Kidney (tissue), 13 donors: ENCODE measurements at regions not wholly inside any gene's neighbourhood (a gene's known extent, or its start where the extent isn't known, plus 50 kb on each side); places are given as distances from the start of the nearest gene placed in this dataset.
A peak's percentile ranks its signal among the peaks of the same experiment; 100 is the strongest.

ENCODE experiments used
- DNase-seq, 5 donors: peaks; one replicate each; pipeline ENCODE4 v3.0.0-alpha.2; 2013 to 2020
- FAIRE-seq: peaks from 2 replicates; lab custom pipeline; 2012; peaks lifted over from hg19 to GRCh38; lab: Jason Lieb, UNC
- H3K27ac ChIP-seq, 2 donors: one replicate each; pipeline ENCODE4 v1.7.0; 2013; ENCODE audit warnings: low read depth in 2 of 2, low read length in 2 of 2, inconsistent platforms in 1 of 2
- H3K27me3 ChIP-seq: one replicate; pipeline ENCODE4 v1.7.1; 2013; ENCODE audit warnings: low read length, inconsistent platforms; ENCODE audit not compliant: control insufficient read depth, insufficient read depth
- H3K36me3 ChIP-seq, 3 donors: one replicate each; pipeline versions ENCODE4 v1.7.0 to v1.7.1; 2013; ENCODE audit warnings: low read length in 3 of 3, control low read depth in 1 of 3, inconsistent platforms in 1 of 3; ENCODE audit not compliant: insufficient read depth in 3 of 3, control insufficient read depth in 2 of 3
- H3K4me1 ChIP-seq, 3 donors: one replicate each; pipeline versions ENCODE4 v1.7.0 to v1.7.1; 2013; ENCODE audit warnings: low read length in 3 of 3, inconsistent platforms in 1 of 3, low read depth in 1 of 3; ENCODE audit not compliant: control insufficient read depth in 2 of 3, insufficient read depth in 2 of 3
- H3K4me3 ChIP-seq, 3 donors: one replicate each; pipeline versions ENCODE4 v1.7.0 to v1.8.1; 2013; ENCODE audit warnings: low read length in 3 of 3, control low read depth in 1 of 3, inconsistent platforms in 1 of 3
- H3K9ac ChIP-seq, 3 donors: one replicate each; pipeline versions ENCODE4 v1.7.0 to v1.7.1; 2013; ENCODE audit warnings: low read length in 3 of 3, control low read depth in 1 of 3, inconsistent platforms in 1 of 3
- H3K9me3 ChIP-seq, 3 donors: one replicate each; pipeline versions ENCODE4 v1.7.0 to v1.7.1; 2013; ENCODE audit warnings: low read length in 3 of 3, control low read depth in 1 of 3, inconsistent platforms in 1 of 3; ENCODE audit not compliant: control insufficient read depth in 2 of 3, insufficient read depth in 1 of 3
- intact Hi-C: fragments of 100-400 bp; cut with DNase I; formaldehyde crosslinking; loops from one replicate; pipeline ENCODE4 v1.11.1; 2022
- TF ChIP-seq, protein P1 (sequence below): IDR thresholded peaks from 3 replicates; pipeline ENCODE4 v1.5.1; 2012; ENCODE audit warnings: mild to moderate bottlenecking, moderate library complexity, borderline replicate concordance; ENCODE audit not compliant: insufficient read depth; ENCODE audit errors: extremely low read depth
- donor health status: control.
- donor health status: control.
- donor health status: control.
- donor health status: control.
- donor health status: control.
- donor health status: DM: yes; HTN: yes; CAD: no.
- donor health status: Normal renal cell carcinoma (clear cell type).

DNA sequence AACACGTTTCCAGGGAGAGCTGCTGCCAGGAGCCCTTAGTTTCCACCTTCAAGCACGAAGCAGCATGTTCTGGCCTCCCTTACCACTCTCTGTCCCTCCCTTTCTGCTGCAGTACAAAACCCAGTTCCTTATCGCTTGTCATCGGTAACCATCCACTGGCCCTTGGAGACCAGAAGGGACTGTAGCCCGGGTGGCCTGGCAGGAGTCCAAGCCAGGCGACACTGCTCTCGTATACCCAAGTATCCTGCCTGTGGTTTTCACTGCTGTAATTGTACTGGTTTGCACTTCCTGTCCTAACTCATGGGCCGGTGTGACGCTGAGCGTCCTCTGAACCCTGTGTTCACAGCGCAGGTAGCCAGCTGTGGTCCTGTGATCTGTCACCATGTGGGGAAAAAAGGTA is 81.1 kb downstream of the MAF start:
- no peaks in the 10 kb centered on the region for H3K9me3 ChIP-seq
- no peaks in the 10 kb centered on the region for H3K4me1 ChIP-seq
- no peaks in the 10 kb centered on the region for H3K36me3 ChIP-seq
- TF ChIP-seq, protein P1, sequence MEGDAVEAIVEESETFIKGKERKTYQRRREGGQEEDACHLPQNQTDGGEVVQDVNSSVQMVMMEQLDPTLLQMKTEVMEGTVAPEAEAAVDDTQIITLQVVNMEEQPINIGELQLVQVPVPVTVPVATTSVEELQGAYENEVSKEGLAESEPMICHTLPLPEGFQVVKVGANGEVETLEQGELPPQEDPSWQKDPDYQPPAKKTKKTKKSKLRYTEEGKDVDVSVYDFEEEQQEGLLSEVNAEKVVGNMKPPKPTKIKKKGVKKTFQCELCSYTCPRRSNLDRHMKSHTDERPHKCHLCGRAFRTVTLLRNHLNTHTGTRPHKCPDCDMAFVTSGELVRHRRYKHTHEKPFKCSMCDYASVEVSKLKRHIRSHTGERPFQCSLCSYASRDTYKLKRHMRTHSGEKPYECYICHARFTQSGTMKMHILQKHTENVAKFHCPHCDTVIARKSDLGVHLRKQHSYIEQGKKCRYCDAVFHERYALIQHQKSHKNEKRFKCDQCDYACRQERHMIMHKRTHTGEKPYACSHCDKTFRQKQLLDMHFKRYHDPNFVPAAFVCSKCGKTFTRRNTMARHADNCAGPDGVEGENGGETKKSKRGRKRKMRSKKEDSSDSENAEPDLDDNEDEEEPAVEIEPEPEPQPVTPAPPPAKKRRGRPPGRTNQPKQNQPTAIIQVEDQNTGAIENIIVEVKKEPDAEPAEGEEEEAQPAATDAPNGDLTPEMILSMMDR = no peak
- intact Hi-C loops = no loop called here
- no peaks in the 10 kb centered on the region for H3K27me3 ChIP-seq
- DNase-seq = peak in 1 of 5 donors; percentile 12
- H3K27ac ChIP-seq = no peak overlapping the region
- H3K9ac ChIP-seq = no peak overlapping the region
- no peak for FAIRE-seq
- H3K4me3 ChIP-seq = no peak overlapping the region

DNA sequence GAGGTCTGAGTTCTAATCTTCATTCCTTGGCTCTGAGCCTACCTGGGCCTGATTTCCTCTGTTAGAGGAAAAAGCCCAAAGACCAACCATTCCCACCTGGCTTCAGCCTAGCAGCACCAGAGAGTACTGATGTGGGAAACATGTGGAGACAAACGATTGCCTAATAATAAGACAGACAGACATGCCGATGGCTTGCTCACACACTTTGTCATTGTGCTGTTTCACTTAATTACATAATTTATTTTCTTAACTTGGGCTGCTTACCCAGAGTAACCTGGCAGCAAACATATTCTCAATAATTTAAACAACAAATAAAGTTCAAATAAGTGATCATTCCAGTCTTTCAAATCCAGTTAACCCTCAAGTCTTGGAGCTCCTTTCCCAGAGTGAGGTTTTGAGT is 83.4 kb downstream of the MAF start:
- Histone ChIP-seq H3K9ac (no peak overlapping the region), H3K27me3 (no peaks in the 10 kb centered on the region), H3K36me3 (no peaks in the 10 kb centered on the region), H3K4me1 (no peaks in the 10 kb centered on the region), H3K9me3 (no peaks in the 10 kb centered on the region), H3K27ac (no peak overlapping the region), H3K4me3 (no peak overlapping the region)
- intact Hi-C loops = no loop called here
- no peak for DNase-seq
- FAIRE-seq = no peak
- TF ChIP-seq, protein P1 = no peak

DNA sequence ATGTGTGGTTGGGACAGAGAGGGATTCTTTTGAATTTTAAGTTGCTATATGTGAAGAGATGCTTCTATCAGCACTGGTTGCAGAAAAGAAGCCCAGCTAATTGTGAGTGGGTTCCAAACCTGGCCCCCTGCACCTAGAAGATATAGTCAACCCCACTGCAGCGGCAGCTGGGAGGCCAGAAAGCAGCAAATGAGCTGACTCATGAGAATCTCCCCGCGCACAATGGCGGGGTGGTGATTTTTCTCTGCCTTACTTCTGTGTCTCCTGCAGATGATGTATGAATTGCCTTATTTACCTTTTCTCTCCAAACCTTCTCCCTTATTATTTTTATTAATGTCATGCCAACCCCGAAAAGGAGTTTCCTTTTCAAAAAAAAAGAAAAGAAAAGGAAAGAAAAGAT is 89.7 kb downstream of the MAF start:
- Histone ChIP-seq H3K9ac (no peak overlapping the region), H3K4me1 (no peaks in the 10 kb centered on the region), H3K36me3 (no peaks in the 10 kb centered on the region), H3K27me3 (no peaks in the 10 kb centered on the region), H3K4me3 (no peak overlapping the region), H3K9me3 (no peaks in the 10 kb centered on the region), H3K27ac (no peak overlapping the region)
- FAIRE-seq (no peak), DNase-seq (no peak)
- intact Hi-C loops = no loop called here
- TF ChIP-seq, protein P1 = no peak

DNA sequence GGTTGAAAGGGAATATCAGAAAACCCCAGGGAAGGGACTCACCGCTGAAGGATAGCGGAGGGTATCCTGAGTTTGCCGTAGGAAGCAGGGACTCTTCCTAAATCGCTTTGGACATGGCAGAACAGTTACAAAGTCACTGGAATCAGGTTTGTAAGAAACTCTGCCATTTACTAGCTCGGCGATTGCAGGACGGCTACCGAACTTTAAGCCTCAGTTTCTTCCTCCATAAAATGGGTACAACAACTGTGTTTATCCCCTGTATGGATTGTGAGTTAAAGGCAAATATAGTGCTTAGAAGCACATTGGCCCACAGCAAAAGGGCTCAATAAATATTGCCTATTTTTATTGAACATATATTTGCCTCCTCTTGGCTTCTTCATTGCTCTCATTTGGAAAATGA is 90.6 kb downstream of the MAF start:
- intact Hi-C loops = no loop called here
- Histone ChIP-seq H3K9me3 (no peaks in the 10 kb centered on the region), H3K27me3 (no peaks in the 10 kb centered on the region), H3K27ac (no peak overlapping the region), H3K4me1 (no peaks in the 10 kb centered on the region), H3K4me3 (no peak overlapping the region), H3K9ac (no peak overlapping the region), H3K36me3 (no peaks in the 10 kb centered on the region)
- TF ChIP-seq, protein P1 = no peak
- no peak for DNase-seq
- no peak for FAIRE-seq
